ENCODE measurements at regions not wholly inside any gene's neighbourhood (a gene's known extent, or its start where the extent isn't known, plus 50 kb on each side); places are given as distances from the start of the nearest gene placed in this dataset.

GRCh38 chr16:59113004-59113670 lies 379.0 kb upstream of the GOT2 start:
- TF ChIP-seq POLR2A (IDR thresholded peaks at IDR 0.05) (no peak), CTCF (IDR thresholded peaks at IDR 0.05 in 8 of 11, conservative IDR thresholded peaks at IDR 0.05 in 3 of 11) (no peak)
